GM19324 (cell line): ENCODE measurements at regions not wholly inside any gene's neighbourhood (a gene's known extent, or its start where the extent isn't known, plus 50 kb on each side); places are given as distances from the start of the nearest gene placed in this dataset.

ENCODE experiments used
- ATAC-seq: cut with Tn5 transposase; IDR thresholded peaks from one replicate; pipeline ENCODE4 v1.9.1; 2021; ENCODE audit warnings: mild to moderate bottlenecking, moderate library complexity; ENCODE audit not compliant: unreplicated experiment, low FRiP score

- ATAC-seq: no peak
Observed at GRCh38 chr9:38315085-38315595, 77.4 kb upstream of the ALDH1B1 start.

GRCh38 chr9:38313421-38313820 lies 79.1 kb upstream of the ALDH1B1 start:
- ATAC-seq: no peak

GRCh38 chr9:38312406-38312805 lies 80.1 kb upstream of the ALDH1B1 start:
- ATAC-seq: no peak

- ATAC-seq: no peak
Observed at GRCh38 chr9:38311382-38312270, 80.9 kb upstream of the ALDH1B1 start.

DNA sequence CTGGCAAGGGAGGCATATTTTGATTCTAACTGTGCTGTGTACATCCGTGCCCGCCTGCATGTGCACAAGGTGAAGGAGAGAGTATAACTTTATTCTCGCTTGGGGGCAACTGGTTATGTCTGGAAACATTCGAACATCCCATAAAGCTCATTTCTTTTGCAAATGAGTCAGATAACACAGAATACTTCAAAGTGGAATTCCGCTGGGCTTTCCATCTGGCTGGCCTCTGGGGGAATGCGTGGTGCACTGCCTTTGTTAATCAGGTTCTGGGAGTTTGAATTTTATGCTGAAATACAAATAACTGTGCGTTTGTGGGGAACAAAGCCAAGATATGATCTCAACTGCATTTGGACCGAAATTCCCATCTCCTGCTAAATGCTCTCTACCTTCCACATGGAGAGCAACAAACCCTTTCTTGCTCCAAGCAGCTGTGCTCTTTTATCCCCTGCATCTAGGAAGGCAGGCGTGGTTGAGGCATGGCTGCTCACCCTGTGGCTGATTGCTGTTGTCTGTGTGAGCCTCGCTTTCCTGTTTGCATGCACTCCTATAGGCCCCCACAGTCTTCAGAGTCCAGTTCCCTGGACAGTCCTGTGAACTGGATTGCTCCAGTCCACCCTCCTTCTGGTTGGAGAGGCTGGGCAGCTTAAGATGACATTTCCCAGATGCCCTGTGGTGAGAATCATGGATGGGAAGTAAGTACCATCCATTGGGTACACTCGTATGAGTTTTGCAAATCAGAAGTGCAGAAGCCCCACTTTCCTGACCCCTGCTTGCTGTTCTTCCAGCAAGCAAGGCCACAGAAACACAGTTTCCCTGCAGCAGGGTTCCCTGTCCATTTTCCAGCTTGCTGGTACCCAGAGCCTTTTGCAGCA lies 82.9 kb upstream of the ALDH1B1 start:
- no peak for ATAC-seq

DNA sequence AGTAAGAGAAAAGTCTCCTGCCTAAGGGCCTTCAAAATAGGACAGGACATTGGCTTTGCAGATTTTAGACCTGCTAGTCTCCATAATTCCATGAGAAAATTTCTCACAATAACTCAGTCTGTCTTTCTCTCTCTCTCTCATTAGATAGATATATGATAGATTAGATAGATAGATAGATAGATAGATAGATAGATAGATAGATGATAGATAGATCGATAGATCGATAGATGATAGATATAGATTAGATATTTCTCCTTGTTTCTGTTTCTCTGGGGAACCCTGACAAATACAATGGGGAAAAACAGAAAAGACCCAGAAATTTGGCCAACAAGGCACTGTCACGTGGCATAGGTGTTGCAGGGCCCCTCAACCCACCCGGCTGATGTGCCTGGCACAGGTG lies 84.4 kb upstream of the ALDH1B1 start:
- ATAC-seq: no peak

- no peak for ATAC-seq
Observed at GRCh38 chr9:38306899-38307298, 85.6 kb upstream of the ALDH1B1 start.

DNA sequence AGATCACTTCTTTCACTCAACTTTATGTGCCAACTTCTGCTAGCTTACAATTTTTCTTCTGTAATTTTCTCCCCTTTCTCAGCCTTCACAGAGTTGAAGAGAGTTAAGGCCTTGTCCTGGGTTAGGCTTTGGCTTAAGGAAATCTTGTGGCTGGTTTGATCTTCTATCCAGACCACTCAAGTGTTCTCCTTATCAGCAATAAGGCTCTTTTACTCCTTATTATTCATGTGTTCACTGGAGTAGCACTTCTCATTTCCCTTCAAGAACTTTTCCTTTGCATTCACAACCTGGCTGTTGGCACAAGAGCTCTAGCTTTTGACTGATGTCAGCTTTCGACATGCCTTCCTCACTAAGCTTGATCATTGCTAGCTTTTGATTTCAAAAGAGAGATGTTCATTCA lies 86.9 kb upstream of the ALDH1B1 start:
- ATAC-seq: no peak

DNA sequence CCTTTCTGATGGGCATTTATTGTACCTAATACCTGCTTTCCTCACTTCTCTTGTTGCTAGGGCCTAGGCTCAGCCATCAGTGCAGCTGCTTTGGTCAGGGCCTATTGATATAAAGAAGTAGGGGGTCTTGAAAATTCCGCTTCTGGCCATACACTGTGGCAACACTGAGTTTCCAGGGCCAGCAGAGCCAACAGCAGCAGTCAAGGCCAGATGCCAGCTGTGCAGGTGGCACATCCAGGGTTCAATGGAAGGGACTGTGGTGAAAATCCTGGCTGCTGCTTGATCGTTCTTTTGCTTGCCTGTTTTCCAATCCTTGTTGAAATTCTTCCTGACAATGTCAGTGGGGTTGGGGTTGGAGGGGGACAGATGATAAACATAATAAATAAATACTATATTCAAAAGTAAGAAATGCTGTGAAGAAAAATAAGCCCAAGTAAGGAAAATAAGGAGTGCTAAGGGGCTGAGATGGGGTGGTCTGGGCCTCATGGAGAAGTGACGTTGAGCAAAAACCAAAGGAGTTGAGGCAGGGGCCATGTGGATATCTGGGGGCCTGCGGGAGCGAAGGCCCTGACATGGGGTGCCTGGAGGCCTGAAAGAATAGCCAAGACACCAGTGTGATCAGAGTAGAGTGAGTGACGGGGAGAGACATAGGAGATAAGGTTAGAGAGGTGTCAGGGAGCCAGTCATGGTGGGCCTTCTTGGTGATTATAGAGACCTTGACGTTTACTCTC lies 91.0 kb upstream of the ALDH1B1 start:
- ATAC-seq: no peak

DNA sequence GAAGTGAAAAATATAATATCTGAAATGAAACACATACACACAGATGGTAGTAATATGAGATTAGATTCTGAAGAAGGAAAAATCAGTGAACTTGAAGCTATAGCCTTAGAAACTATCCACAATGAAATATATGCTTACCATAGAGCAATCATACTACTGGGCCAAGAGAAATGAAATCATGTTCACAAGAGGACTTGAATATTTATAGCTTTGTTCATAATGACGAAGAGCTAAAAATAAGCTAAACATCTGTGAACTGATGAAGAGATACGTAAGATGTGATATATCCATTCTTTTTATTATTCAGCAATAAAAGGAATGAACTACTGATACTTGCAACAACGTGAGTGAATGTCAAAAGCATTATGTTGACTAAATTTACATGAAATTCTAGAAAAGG lies 92.6 kb upstream of the ALDH1B1 start:
- no peak for ATAC-seq

GRCh38 chr9:38298904-38299303 lies 93.6 kb upstream of the ALDH1B1 start:
- ATAC-seq: no peak

GRCh38 chr9:38298503-38298902 lies 94.0 kb upstream of the ALDH1B1 start:
- no peak for ATAC-seq

- no peak for ATAC-seq
Observed at GRCh38 chr9:38296807-38297206, 95.7 kb upstream of the ALDH1B1 start.

- no peak for ATAC-seq
Observed at GRCh38 chr9:38295764-38296163, 96.7 kb upstream of the ALDH1B1 start.

DNA sequence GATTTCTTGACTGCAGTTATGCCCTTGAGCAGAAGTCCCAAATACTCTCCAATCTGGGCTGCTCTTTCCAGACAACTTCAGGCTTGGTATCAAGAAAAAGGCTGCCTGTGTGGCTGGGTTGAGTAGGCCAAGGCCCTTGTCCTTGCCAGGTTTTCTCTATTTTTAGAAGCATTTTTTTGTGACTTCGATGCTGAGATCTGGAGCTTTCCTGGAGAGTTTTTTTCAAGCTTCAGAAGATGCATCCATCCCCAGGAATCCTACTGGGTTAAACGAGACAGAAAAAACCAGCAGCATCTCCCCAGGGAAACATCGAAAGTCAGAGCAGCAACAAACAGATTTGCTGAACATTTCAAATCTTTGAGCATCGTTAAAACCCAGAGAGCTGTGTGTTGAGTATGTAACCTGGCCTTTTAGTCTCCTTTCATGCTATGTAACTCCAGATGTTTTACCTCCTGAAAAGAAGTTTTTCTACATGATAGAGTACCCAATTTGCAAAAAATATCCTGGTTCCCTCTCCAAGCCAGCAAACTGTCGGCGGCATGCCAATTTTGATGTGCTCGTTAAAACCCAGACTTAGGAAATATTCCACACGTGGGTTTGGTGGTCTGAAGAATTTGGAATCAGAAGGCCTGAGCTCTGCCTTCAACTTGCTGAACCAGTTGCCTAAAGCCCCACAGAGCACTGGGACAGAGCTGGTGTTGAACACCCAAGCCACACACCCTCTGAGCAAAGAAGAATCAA lies 98.1 kb upstream of the ALDH1B1 start:
- no peak for ATAC-seq

- no peak for ATAC-seq
Observed at GRCh38 chr9:38293022-38293421, 99.5 kb upstream of the ALDH1B1 start.

DNA sequence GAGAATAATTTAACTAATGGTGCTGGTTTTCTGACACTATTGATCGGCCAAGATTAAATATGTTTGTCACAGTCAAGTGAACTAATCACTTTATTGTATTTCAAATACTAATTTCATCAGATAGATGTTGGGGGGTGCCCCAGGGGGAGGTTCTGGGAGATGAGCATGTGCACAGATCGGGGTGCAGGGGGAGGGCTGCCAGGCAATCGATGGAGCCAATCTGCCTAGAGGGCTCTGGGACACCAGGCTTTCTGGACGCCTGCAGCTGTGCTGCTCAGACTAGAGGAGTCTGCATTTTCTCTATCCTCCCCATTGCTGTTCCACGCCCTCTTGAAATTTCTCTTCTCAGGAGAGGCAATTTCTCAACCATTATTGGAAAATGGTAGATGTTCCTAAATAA lies 100.0 kb upstream of the ALDH1B1 start:
- ATAC-seq: no peak

GRCh38 chr9:38289866-38290245 lies 102.6 kb upstream of the ALDH1B1 start:
- ATAC-seq: no peak

- no peak for ATAC-seq
Observed at GRCh38 chr9:38289236-38289865, 103.2 kb upstream of the ALDH1B1 start.

- ATAC-seq: no peak
Observed at GRCh38 chr9:38288502-38288901, 104.0 kb upstream of the ALDH1B1 start.
